Ovary (tissue), 7 donors: ENCODE measurements at regions not wholly inside any gene's neighbourhood (a gene's known extent, or its start where the extent isn't known, plus 50 kb on each side); places are given as distances from the start of the nearest gene placed in this dataset.

Experiments
- DNase-seq, 5 donors: peaks; one replicate each; pipeline ENCODE4 v3.0.0-alpha.2; 2019 to 2020
- H3K27ac ChIP-seq, 2 donors: fragments of 200-600 bp; one replicate each; pipeline versions ENCODE4 v1.5.1 to v1.8.0; 2019 to 2022
- H3K27me3 ChIP-seq: fragments of 200-600 bp; one replicate; pipeline ENCODE4 v1.8.0; 2022
- H3K36me3 ChIP-seq: fragments of 200-600 bp; sonication (generic); one replicate; pipeline ENCODE4 v1.5.1; 2019
- H3K4me1 ChIP-seq: one replicate; pipeline ENCODE4 v1.8.1; 2013; ENCODE audit warnings: mild to moderate bottlenecking, moderate library complexity; ENCODE audit not compliant: insufficient read depth
- H3K4me3 ChIP-seq: fragments of 200-600 bp; sonication (generic); one replicate; pipeline ENCODE4 v1.5.1; 2017
- H3K9me3 ChIP-seq, 2 donors: fragments of 200-600 bp in 1 of 2; sonication (generic) in 1 of 2; one replicate each; pipeline versions ENCODE4 v1.5.1 to v1.8.1; 2013 to 2019; ENCODE audit warnings: mild to moderate bottlenecking in 1 of 2, moderate library complexity in 1 of 2
- EP300 ChIP-seq: sonication (generic); formaldehyde crosslinking; IDR thresholded peaks from one replicate; pipeline ENCODE4 v1.6.1; 2017; ENCODE audit warnings: antibody characterized with exemption
- POLR2A ChIP-seq: fragments of 450-650 bp; IDR thresholded peaks from one replicate; pipeline ENCODE4 v1.6.1; 2017; ENCODE audit warnings: antibody characterized with exemption, mild to moderate bottlenecking, moderate library complexity
- WGBS, 3 donors: extraction: QIAGEN DNeasy Blood & Tissue Kit in 1 of 3; methylation state at CpG; one replicate each; pipeline versions ENCODE4 v1.1.5 to v1.1.7; 2013 to 2017; 5-methylcytosine and 5-hydroxymethylcytosine counted together
- intact Hi-C, 4 donors: fragments of 100-400 bp; cut with DNase I; formaldehyde crosslinking; loops; one replicate each; pipeline versions ENCODE4 v1.11.0 to v1.15.1; 2022 to 2023
- TF ChIP-seq, protein P1 (sequence below), 3 donors: fragments of 450-650 bp in 2 of 3; fragments of 200-600 bp in 1 of 3; IDR thresholded peaks; one replicate each; pipeline versions ENCODE4 v1.5.1 to v1.8.0; 2016 to 2022; ENCODE audit warnings: antibody characterized with exemption in 3 of 3, mild to moderate bottlenecking in 1 of 3
- donor health status: DM: no; HTN: no; CAD: no; lungs with moderate emphysema.
- donor health status: DM: no; HTN: no; CAD: no.
- donor health status: Bipolar disorder and iron deficiency.
- donor health status: DM: no; HTN: no; CAD: no.
- donor health status: DM: yes; HTN: yes; CAD: no.

DNA sequence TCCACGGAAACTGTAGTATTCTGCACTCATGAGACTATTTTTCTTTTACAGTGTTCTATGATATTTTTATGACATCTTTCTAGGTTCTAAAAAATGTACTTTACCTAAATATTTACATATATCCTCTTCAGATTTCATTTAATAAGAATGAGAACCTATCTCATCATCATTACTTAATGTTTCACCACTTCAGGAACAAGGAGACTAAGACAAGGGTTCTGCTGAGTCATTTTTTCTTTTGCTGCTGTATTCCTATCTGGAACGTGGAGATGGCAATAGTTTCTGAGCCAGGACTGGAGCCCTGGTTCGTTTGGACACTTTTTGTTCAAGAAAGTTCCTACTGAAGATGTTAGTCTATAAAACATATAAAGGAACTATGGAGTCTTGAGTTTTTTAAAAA is 258.2 kb upstream of the MAP3K1 start:
- intact Hi-C loops, result no loop called here
- Histone ChIP-seq H3K27me3 (no peaks in the 10 kb centered on the region), H3K4me1 (peaks cover 2% of the 10 kb centered on the region), H3K4me3 (no peak overlapping the region), H3K27ac (no peak overlapping the region), H3K36me3 (no peaks in the 10 kb centered on the region), H3K9me3 (no peaks in the 10 kb centered on the region)
- DNase-seq, result no peak
- WGBS, 3 donors, result 40 to 44% (median 40%) methylated on average over 3 of the region's 3 CpGs
- TF ChIP-seq EP300 (no peak), POLR2A (no peak)
- TF ChIP-seq, protein P1, sequence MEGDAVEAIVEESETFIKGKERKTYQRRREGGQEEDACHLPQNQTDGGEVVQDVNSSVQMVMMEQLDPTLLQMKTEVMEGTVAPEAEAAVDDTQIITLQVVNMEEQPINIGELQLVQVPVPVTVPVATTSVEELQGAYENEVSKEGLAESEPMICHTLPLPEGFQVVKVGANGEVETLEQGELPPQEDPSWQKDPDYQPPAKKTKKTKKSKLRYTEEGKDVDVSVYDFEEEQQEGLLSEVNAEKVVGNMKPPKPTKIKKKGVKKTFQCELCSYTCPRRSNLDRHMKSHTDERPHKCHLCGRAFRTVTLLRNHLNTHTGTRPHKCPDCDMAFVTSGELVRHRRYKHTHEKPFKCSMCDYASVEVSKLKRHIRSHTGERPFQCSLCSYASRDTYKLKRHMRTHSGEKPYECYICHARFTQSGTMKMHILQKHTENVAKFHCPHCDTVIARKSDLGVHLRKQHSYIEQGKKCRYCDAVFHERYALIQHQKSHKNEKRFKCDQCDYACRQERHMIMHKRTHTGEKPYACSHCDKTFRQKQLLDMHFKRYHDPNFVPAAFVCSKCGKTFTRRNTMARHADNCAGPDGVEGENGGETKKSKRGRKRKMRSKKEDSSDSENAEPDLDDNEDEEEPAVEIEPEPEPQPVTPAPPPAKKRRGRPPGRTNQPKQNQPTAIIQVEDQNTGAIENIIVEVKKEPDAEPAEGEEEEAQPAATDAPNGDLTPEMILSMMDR (IDR thresholded peaks at IDR 0.05), result no peak

DNA sequence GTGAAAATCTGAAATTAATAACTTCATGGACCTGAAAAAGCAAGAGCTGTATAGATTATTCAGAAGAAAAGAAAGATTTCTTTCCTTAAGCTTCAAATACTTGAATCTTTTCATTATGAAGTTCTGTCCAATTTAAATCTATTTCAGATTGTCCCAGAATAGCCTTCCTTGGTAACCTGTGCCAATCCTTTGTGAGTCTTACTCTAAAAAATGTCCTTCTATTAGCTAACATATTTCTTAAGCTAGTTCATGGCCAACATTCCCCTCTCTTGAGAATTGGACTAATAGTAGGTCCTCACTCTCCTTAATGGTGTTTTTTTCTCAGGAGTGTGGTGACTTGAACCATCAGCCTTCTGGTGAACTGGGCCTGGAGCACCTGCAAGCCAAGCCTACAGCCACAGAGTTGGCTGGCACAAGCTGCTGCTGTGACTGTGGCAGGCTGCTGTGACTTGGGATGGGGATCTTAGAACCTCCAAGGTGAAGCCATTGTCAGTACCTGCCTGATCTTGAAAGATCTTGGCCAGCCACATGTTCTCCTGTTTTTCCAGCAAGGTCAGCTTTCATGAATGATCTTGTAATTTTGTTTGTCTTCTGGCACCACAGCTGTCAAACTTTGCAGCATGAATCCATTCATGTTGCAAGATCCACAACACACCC is 262.6 kb upstream of the MAP3K1 start:
- no peak for DNase-seq
- intact Hi-C loops, result no loop called here
- no peaks in the 10 kb centered on the region for H3K27me3 ChIP-seq
- no peak overlapping the region for H3K27ac ChIP-seq
- TF ChIP-seq POLR2A, result no peak
- TF ChIP-seq, protein P1 (IDR thresholded peaks at IDR 0.05), result no peak
- no peak for TF ChIP-seq EP300
- no peaks in the 10 kb centered on the region for H3K9me3 ChIP-seq
- peaks cover 2% of the 10 kb centered on the region for H3K4me1 ChIP-seq
- no peak overlapping the region for H3K4me3 ChIP-seq
- H3K36me3 ChIP-seq, result no peaks in the 10 kb centered on the region

DNA sequence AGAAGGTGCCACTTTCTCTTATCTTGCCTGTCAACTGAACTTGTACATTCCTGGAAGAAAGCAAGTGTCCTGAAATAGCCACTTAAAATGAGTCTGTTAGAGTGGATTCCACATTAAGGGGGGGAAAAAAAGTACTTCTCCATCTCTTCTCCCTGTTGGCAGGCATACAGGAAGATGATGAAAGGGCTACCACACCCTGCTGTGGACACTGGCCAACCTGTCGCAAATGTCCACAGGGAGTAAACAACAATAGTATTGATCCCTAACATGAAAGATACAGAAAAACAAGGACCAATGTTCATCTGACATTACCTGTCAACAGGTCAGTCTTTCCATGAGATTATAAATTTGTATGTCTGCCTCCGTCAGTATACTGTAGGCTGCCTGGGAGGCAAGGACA is 265.1 kb upstream of the MAP3K1 start:
- H3K27me3 ChIP-seq, result no peaks in the 10 kb centered on the region
- no peak for DNase-seq
- TF ChIP-seq, protein P1 (IDR thresholded peaks at IDR 0.05), result no peak
- no peak for TF ChIP-seq EP300
- no peak for TF ChIP-seq POLR2A
- 89 to 93% (median 89%) methylated on average over 2 of the region's 2 CpGs for WGBS, 3 donors
- intact Hi-C loops, result no loop called here
- no peaks in the 10 kb centered on the region for H3K9me3 ChIP-seq
- no peak overlapping the region for H3K4me3 ChIP-seq
- no peaks in the 10 kb centered on the region for H3K36me3 ChIP-seq
- peaks cover 2% of the 10 kb centered on the region for H3K4me1 ChIP-seq
- no peak overlapping the region for H3K27ac ChIP-seq

DNA sequence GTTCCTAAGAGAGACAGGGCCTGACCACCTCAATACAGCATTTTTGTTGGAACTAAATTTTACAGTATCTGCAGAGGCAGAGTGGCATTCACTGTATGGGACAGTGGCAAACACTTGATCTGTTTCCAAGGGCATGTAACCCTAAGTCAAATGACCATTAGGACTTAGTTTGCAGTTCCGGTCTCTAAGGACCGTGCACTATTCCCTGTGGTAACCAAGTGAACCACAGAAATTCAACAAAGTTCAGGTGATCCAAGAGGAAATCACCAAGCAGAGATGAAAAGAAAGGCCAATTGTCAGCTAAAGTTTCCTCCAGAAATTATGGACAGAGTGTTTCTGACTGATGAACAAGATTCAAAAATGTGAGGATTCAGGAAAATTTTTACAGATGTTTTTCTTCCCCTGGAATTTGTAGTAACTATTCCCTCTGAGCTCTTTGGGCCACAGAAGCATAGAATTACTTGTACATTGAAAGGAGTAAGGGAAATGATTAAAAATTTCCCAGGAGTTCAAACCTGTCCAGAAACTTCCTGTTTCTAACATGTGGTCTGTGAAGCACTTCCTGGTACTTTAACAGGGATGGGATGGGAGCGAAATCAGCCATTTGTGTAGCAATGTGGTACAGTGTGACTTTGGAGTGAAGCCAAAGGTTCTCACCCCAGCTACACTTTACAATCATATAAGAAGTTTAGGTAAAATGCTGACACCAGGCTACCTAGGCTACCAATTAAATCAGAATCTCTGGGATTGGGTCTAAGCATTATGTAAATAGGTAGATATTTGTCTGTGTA is 266.1 kb upstream of the MAP3K1 start:
- WGBS, 3 donors, result 89 to 98% (median 90%) methylated on average over 3 of the region's 3 CpGs
- H3K9me3 ChIP-seq, result no peaks in the 10 kb centered on the region
- DNase-seq, result no peak
- TF ChIP-seq, protein P1 (IDR thresholded peaks at IDR 0.05), result no peak
- TF ChIP-seq EP300, result no peak
- TF ChIP-seq POLR2A, result no peak
- intact Hi-C loops, result no loop called here
- H3K36me3 ChIP-seq, result no peaks in the 10 kb centered on the region
- no peak overlapping the region for H3K27ac ChIP-seq
- no peak overlapping the region for H3K4me3 ChIP-seq
- peaks cover 2% of the 10 kb centered on the region for H3K4me1 ChIP-seq
- no peaks in the 10 kb centered on the region for H3K27me3 ChIP-seq
